ENCODE measurements at regions not wholly inside any gene's neighbourhood (a gene's known extent, or its start where the extent isn't known, plus 50 kb on each side); places are given as distances from the start of the nearest gene placed in this dataset.

- no peak for TF ChIP-seq CTCF (IDR thresholded peaks at IDR 0.05; ENCODE audit: low read depth, low read length)
- DNase-seq (ENCODE audit: low read depth in 2 of 2), result no peak
Observed at GRCh38 chr7:125678771-125679170, 749.1 kb upstream of the POT1 start.

GRCh38 chr7:125675640-125676039 lies 746.0 kb upstream of the POT1 start:
- no peak for DNase-seq (ENCODE audit: low read depth in 2 of 2)
- no peak for TF ChIP-seq CTCF (IDR thresholded peaks at IDR 0.05; ENCODE audit: low read depth, low read length)
- no peak overlapping the region for H3K4me3 ChIP-seq (replicated peaks in 1 of 2; ENCODE audit: low read depth in 2 of 2, low read length in 2 of 2)

More at GRCh38 chr7:125678771-125679170, 749.1 kb upstream of the POT1 start:
- H3K4me3 ChIP-seq (replicated peaks in 1 of 2; ENCODE audit: low read depth in 2 of 2, low read length in 2 of 2), result no peak overlapping the region

GRCh38 chr7:125675169-125675568 lies 745.5 kb upstream of the POT1 start:
- no peak for TF ChIP-seq CTCF (IDR thresholded peaks at IDR 0.05; ENCODE audit: low read depth, low read length)
- no peak overlapping the region for H3K4me3 ChIP-seq (replicated peaks in 1 of 2; ENCODE audit: low read depth in 2 of 2, low read length in 2 of 2)
- no peak for DNase-seq (ENCODE audit: low read depth in 2 of 2)

- no peak overlapping the region for H3K4me3 ChIP-seq (replicated peaks in 1 of 2; ENCODE audit: low read depth in 2 of 2, low read length in 2 of 2)
- peak; percentile 58 to 60 for DNase-seq (ENCODE audit: low read depth in 2 of 2)
- TF ChIP-seq CTCF (IDR thresholded peaks at IDR 0.05; ENCODE audit: low read depth, low read length), result peak; percentile 67
Observed at GRCh38 chr7:125670926-125671572, 741.4 kb upstream of the POT1 start.

GRCh38 chr7:125668321-125668993 lies 738.8 kb upstream of the POT1 start:
- no peak for DNase-seq (ENCODE audit: low read depth in 2 of 2)
- no peak overlapping the region for H3K4me3 ChIP-seq (replicated peaks in 1 of 2; ENCODE audit: low read depth in 2 of 2, low read length in 2 of 2)
- TF ChIP-seq CTCF (IDR thresholded peaks at IDR 0.05; ENCODE audit: low read depth, low read length), result no peak

- H3K4me3 ChIP-seq (replicated peaks in 1 of 2; ENCODE audit: low read depth in 2 of 2, low read length in 2 of 2), result no peak overlapping the region
- DNase-seq (ENCODE audit: low read depth in 2 of 2), result no peak
- no peak for TF ChIP-seq CTCF (IDR thresholded peaks at IDR 0.05; ENCODE audit: low read depth, low read length)
Observed at GRCh38 chr7:125664625-125665024, 735.0 kb upstream of the POT1 start.

Data from cardiac fibroblast (primary cell).